GM13977 (cell line): ENCODE measurements at regions not wholly inside any gene's neighbourhood (a gene's known extent, or its start where the extent isn't known, plus 50 kb on each side); places are given as distances from the start of the nearest gene placed in this dataset.

Source experiments
- DNase-seq: peaks from one replicate; pipeline ENCODE4 v3.0.0; 2012; ENCODE audit warnings: low spot score
- CTCF ChIP-seq: IDR thresholded peaks from 2 replicates; pipeline ENCODE4 v1.5.1; 2012; ENCODE audit warnings: mild to moderate bottlenecking, control low read depth; ENCODE audit not compliant: insufficient read depth; ENCODE audit errors: extremely low read depth, missing control alignments
- in situ Hi-C: fragments of 300-500 bp; cut with MboI; formaldehyde crosslinking; loops from one replicate; pipeline ENCODE4 v1.12.0; 2022; ENCODE audit warnings: low sequenced_read_pairs, low pct_unique_long_range_greater_than_20kb, mixed read lengths, inconsistent platforms; ENCODE audit not compliant: unreplicated experiment

GRCh38 chr13:79681069-79681468 lies 200.1 kb downstream of the NDFIP2 start:
- no peak for TF ChIP-seq CTCF
- in situ Hi-C loops = loop anchor here (25.0 kb wide), 2 partner anchors 681 to 1331 kb away; no protein-coding TSS in a partner anchor
- DNase-seq = no peak

GRCh38 chr13:79680485-79680884 lies 199.5 kb downstream of the NDFIP2 start:
- DNase-seq = no peak
- no peak for TF ChIP-seq CTCF
- in situ Hi-C loops = loop anchor here (25.0 kb wide), 2 partner anchors 682 to 1332 kb away; no protein-coding TSS in a partner anchor

GRCh38 chr13:79679334-79679733 lies 198.4 kb downstream of the NDFIP2 start:
- in situ Hi-C loops = loop anchor here (25.0 kb wide), 2 partner anchors 683 to 1333 kb away; no protein-coding TSS in a partner anchor
- TF ChIP-seq CTCF = peak; percentile 92
- DNase-seq = peak; percentile 14

GRCh38 chr13:79678100-79678499 lies 197.1 kb downstream of the NDFIP2 start:
- DNase-seq = no peak
- TF ChIP-seq CTCF = no peak
- in situ Hi-C loops = loop anchor here (25.0 kb wide), 2 partner anchors 684 to 1334 kb away; no protein-coding TSS in a partner anchor

GRCh38 chr13:79675931-79676660 lies 195.1 kb downstream of the NDFIP2 start:
- in situ Hi-C loops = loop anchor here (25.0 kb wide), 2 partner anchors 686 to 1336 kb away; no protein-coding TSS in a partner anchor
- no peak for TF ChIP-seq CTCF
- DNase-seq = no peak

- no peak for DNase-seq
- in situ Hi-C loops = loop anchor here (25.0 kb wide), 2 partner anchors 687 to 1337 kb away; no protein-coding TSS in a partner anchor
- TF ChIP-seq CTCF = no peak
Observed at GRCh38 chr13:79674765-79675515, 194.0 kb downstream of the NDFIP2 start.
